ENCODE measurements at regions not wholly inside any gene's neighbourhood (a gene's known extent, or its start where the extent isn't known, plus 50 kb on each side); places are given as distances from the start of the nearest gene placed in this dataset.

DNA sequence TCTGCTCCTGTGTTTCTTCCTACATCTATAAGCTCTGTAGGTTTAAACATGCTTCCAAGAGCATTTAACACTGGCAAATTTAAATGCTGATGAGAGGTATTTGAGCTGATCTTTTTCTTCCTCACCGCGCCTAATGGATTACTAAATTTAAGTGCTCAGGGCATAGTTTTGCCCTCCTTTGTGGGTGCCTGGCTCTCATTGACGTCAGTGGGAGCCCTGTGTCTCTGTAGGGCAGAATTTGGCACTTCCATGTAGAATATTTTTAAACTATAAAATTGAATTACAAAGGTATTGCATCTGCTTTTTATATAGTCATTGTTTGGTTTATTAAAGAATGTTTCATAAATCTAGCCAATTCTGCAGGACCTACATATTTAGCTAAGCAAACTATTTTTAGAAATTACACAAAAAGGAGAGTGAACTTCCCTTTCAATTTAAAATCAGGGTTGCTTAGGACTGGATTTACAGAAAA is 444.8 kb downstream of the AEBP2 start:
- no peak overlapping the region for H3K9ac ChIP-seq (ENCODE audit: low read length)
- H3K4me2 ChIP-seq (ENCODE audit: low read length) = no peak overlapping the region
- no peaks in the 10 kb centered on the region for H3K4me1 ChIP-seq (ENCODE audit: control insufficient read depth in 1 of 2, insufficient read depth in 2 of 2, low read length in 2 of 2)
- no peaks in the 10 kb centered on the region for H3K27me3 ChIP-seq (ENCODE audit: insufficient read depth, low read length)
- intact Hi-C loops (cut with micrococcal nuclease) = no loop called here
- no peaks in the 10 kb centered on the region for H3K79me2 ChIP-seq (ENCODE audit: insufficient read depth, low read length)
- no peak overlapping the region for H3K27ac ChIP-seq (ENCODE audit: low read depth, low read length)
- ChIA-PET POLR2A (no interaction called here), RAD21 (ENCODE audit: low non-redundant PET in 1 of 2, low total read pairs in 2 of 2, uncharacterized antibody in 2 of 2, unreplicated experiment in 2 of 2) (no interaction called here), CTCF (no interaction called here)
- H3K4me3 ChIP-seq (replicated peaks in 1 of 2; ENCODE audit: low read depth in 1 of 2, low read length in 2 of 2) = no peak overlapping the region
- no peak overlapping the region for H2AFZ ChIP-seq (ENCODE audit: low read depth, low read length, poor library complexity, severe bottlenecking)
- H3K9me3 ChIP-seq (ENCODE audit: control insufficient read depth in 1 of 2, insufficient read depth in 1 of 2, low read depth in 1 of 2, low read length in 2 of 2) = no peaks in the 10 kb centered on the region
- BruUV-seq (replicated peaks) = no TSS peak
- no peaks in the 10 kb centered on the region for H3K9me2 ChIP-seq (ENCODE audit: insufficient read depth)
- no peaks in the 10 kb centered on the region for H4K20me1 ChIP-seq (ENCODE audit: insufficient read depth)
- DNase-seq (ENCODE audit: low read depth, low spot score) (no peak), ATAC-seq (no peak)
- no peaks in the 10 kb centered on the region for H3K36me3 ChIP-seq (ENCODE audit: control insufficient read depth in 1 of 2, insufficient read depth in 2 of 2, low read length in 2 of 2)
- TF ChIP-seq RAD21 (IDR thresholded peaks at IDR 0.05; ENCODE audit: low read depth) (no peak), TCF7L2 (IDR thresholded peaks at IDR 0.05; ENCODE audit: borderline replicate concordance, extremely low read depth, insufficient read depth, insufficient read length) (no peak), CBX3 (IDR thresholded peaks at IDR 0.05; ENCODE audit: low read depth) (no peak), REST (IDR thresholded peaks at IDR 0.05; ENCODE audit: low read depth) (no peak), EGR1 (IDR thresholded peaks at IDR 0.05; ENCODE audit: low read depth) (no peak), JUND (IDR thresholded peaks at IDR 0.05) (no peak), ELF1 (IDR thresholded peaks at IDR 0.05; ENCODE audit: borderline replicate concordance, low read depth) (no peak), SP1 (IDR thresholded peaks at IDR 0.05; ENCODE audit: low read depth) (no peak)
